ENCODE measurements at regions not wholly inside any gene's neighbourhood (a gene's known extent, or its start where the extent isn't known, plus 50 kb on each side); places are given as distances from the start of the nearest gene placed in this dataset.

GRCh38 chr2:195532628-195533271, 124.3 kb upstream of the SLC39A10 start:
- TF ChIP-seq CTCF (IDR thresholded peaks at IDR 0.05; ENCODE audit: low read depth, low read length) (no peak), EZH2phosphoT487 (IDR thresholded peaks at IDR 0.05; ENCODE audit: low read depth) (no peak)
